Activated CD4-positive, alpha-beta memory T cell treated with anti-CD3 and anti-CD28 coated beads for 36 hours (primary cell): ENCODE measurements at regions not wholly inside any gene's neighbourhood (a gene's known extent, or its start where the extent isn't known, plus 50 kb on each side); places are given as distances from the start of the nearest gene placed in this dataset.

ENCODE experiments used
- CTCF ChIA-PET: fragments of 350-600 bp; sonication (Branson Sonifier 250); formaldehyde crosslinking; loops from one replicate; lab custom pipeline; 2021; ENCODE audit warnings: antibody characterized with exemption, inconsistent platforms; lab: Charles Lee
- POLR2A ChIA-PET: fragments of 350-600 bp; sonication (Branson Sonifier 250); formaldehyde crosslinking; loops from one replicate; lab custom pipeline; 2021; ENCODE audit warnings: antibody characterized with exemption; lab: Charles Lee
- DNase-seq: peaks from one replicate; pipeline ENCODE4 v3.0.0-alpha.2; 2020
- H3K27ac Mint-ChIP-seq: one replicate; pipeline ENCODE4 v1.8.0; 2021; ENCODE audit warnings: mixed read lengths
- H3K27me3 Mint-ChIP-seq: one replicate; pipeline ENCODE4 v1.8.0; 2021; ENCODE audit warnings: mixed read lengths
- H3K36me3 Mint-ChIP-seq: one replicate; pipeline ENCODE4 v1.8.0; 2021; ENCODE audit warnings: mixed read lengths
- H3K4me1 Mint-ChIP-seq: one replicate; pipeline ENCODE4 v1.8.0; 2021; ENCODE audit warnings: low read depth, mixed read lengths
- H3K4me3 Mint-ChIP-seq: one replicate; pipeline ENCODE4 v1.8.0; 2021; ENCODE audit warnings: mild to moderate bottlenecking, mixed read lengths
- H3K9me3 Mint-ChIP-seq: one replicate; pipeline ENCODE4 v1.8.0; 2021; ENCODE audit warnings: mixed read lengths
- intact Hi-C: fragments of 100-400 bp; cut with micrococcal nuclease; formaldehyde crosslinking; loops from one replicate; pipeline ENCODE4 v1.15.1; 2023

DNA sequence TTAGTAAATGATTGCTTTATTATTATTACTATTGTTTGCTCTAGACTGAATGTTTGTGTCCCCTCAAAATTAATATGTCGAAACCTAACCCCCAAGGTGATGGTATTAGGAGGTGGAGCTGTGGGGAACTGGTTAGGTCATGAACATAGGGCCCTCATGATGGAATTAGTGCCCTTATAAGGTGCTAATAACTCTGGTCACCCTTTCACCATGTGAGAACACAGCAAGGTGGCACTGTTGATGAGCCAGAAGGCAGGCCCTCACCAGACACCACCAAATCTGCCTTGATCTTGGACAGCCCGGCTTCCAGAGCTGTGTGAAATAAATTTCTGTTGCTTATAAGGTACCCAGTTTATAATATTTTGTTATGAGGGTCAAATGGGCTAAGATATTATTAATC, 95.8 kb downstream of the BDNF start:
- H3K9me3 Mint-ChIP-seq: no peaks in the 10 kb centered on the region
- ChIA-PET POLR2A (no interaction called here), CTCF (no interaction called here)
- no peaks in the 10 kb centered on the region for H3K36me3 Mint-ChIP-seq
- no peak overlapping the region for H3K27ac Mint-ChIP-seq
- DNase-seq: no peak
- no peaks in the 10 kb centered on the region for H3K27me3 Mint-ChIP-seq
- intact Hi-C loops: no loop called here
- H3K4me1 Mint-ChIP-seq: no peaks in the 10 kb centered on the region
- H3K4me3 Mint-ChIP-seq: no peak overlapping the region

- H3K4me3 Mint-ChIP-seq: no peak overlapping the region
- no peaks in the 10 kb centered on the region for H3K27me3 Mint-ChIP-seq
- H3K36me3 Mint-ChIP-seq: no peaks in the 10 kb centered on the region
- H3K9me3 Mint-ChIP-seq: no peaks in the 10 kb centered on the region
- no peak overlapping the region for H3K27ac Mint-ChIP-seq
- POLR2A ChIA-PET: no interaction called here
- CTCF ChIA-PET: no interaction called here
- intact Hi-C loops: no loop called here
- DNase-seq: no peak
- no peaks in the 10 kb centered on the region for H3K4me1 Mint-ChIP-seq
Measured at GRCh38 chr11:27603376-27603990, 96.8 kb downstream of the BDNF start.

GRCh38 chr11:27600656-27601055, 94.1 kb upstream of the LIN7C start:
- Mint-ChIP-seq H3K4me3 (no peak overlapping the region), H3K36me3 (no peaks in the 10 kb centered on the region), H3K27ac (no peak overlapping the region), H3K9me3 (no peaks in the 10 kb centered on the region), H3K4me1 (no peaks in the 10 kb centered on the region), H3K27me3 (no peaks in the 10 kb centered on the region)
- intact Hi-C loops: no loop called here
- POLR2A ChIA-PET: no interaction called here
- CTCF ChIA-PET: no interaction called here
- DNase-seq: no peak

- no peaks in the 10 kb centered on the region for H3K27me3 Mint-ChIP-seq
Measured at GRCh38 chr11:27599217-27599616, 92.6 kb upstream of the LIN7C start.

GRCh38 chr11:27596802-27597201, 90.2 kb upstream of the LIN7C start:
- Mint-ChIP-seq H3K36me3 (no peaks in the 10 kb centered on the region), H3K27me3 (no peaks in the 10 kb centered on the region), H3K9me3 (no peaks in the 10 kb centered on the region), H3K4me3 (no peak overlapping the region), H3K4me1 (no peaks in the 10 kb centered on the region), H3K27ac (no peak overlapping the region)
- intact Hi-C loops: no loop called here
- CTCF ChIA-PET: no interaction called here
- POLR2A ChIA-PET: no interaction called here
- DNase-seq: no peak

More at GRCh38 chr11:27599217-27599616, 92.6 kb upstream of the LIN7C start:
- intact Hi-C loops: no loop called here
- H3K36me3 Mint-ChIP-seq: no peaks in the 10 kb centered on the region
- no peaks in the 10 kb centered on the region for H3K9me3 Mint-ChIP-seq
- CTCF ChIA-PET: no interaction called here
- no peaks in the 10 kb centered on the region for H3K4me1 Mint-ChIP-seq
- POLR2A ChIA-PET: no interaction called here
- H3K27ac Mint-ChIP-seq: no peak overlapping the region
- H3K4me3 Mint-ChIP-seq: no peak overlapping the region
- no peak for DNase-seq

DNA sequence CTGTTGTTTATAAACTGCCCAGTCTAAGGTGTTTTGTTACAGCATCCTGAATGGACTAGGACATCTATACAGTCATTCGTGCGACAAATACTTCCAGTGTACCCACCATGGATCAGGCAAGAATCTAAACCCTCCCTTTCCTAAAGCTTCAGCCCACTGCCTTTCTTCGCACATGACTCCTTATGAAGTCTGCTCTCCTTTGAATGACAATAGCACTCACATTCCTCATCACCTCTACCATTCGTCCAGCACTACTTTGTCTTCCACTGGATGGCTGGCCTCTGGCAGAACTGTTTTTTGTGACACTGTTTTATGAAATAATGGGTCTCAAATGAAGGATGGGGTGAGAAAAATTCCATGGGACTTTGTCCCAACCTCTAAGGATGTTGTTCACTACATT, 89.8 kb upstream of the LIN7C start:
- ChIA-PET POLR2A (no interaction called here), CTCF (no interaction called here)
- no peaks in the 10 kb centered on the region for H3K4me1 Mint-ChIP-seq
- no peak for DNase-seq
- no peaks in the 10 kb centered on the region for H3K27me3 Mint-ChIP-seq
- no peak overlapping the region for H3K4me3 Mint-ChIP-seq
- no peaks in the 10 kb centered on the region for H3K36me3 Mint-ChIP-seq
- intact Hi-C loops: no loop called here
- H3K27ac Mint-ChIP-seq: no peak overlapping the region
- no peaks in the 10 kb centered on the region for H3K9me3 Mint-ChIP-seq

DNA sequence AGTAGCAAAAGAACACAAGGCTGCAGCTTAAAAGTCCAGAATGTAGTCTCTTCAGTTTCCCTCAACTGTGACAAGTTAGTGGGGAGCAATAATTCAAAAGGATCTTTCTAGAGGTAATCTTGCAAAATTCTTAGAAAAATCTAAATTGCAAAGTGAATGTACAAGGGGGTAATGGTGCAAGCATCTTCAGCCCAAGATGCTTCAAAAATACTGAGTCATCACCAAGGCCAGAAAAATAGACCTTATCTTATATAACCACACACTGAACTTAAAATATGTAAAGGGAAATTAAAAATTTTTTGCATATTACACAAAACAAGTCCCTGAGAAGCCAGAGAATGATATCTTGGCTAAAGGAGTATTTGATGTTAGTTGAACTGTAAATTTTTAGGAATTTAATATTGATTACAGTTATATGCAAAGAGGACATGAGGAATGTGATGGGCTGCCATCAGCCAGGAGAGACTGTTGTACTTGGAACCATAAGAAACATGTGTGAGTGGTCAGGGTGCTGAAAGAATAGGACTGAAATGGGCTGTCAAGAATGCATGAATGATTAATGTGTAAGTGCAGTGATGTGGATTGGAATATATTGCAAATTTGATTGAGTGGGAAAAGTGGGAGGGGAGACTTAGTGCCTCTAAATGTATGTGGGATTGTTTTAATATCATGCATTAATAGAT, 85.7 kb upstream of the LIN7C start:
- CTCF ChIA-PET: no interaction called here
- H3K36me3 Mint-ChIP-seq: peaks cover 3% of the 10 kb centered on the region
- no peaks in the 10 kb centered on the region for H3K9me3 Mint-ChIP-seq
- H3K27me3 Mint-ChIP-seq: no peaks in the 10 kb centered on the region
- H3K27ac Mint-ChIP-seq: no peak overlapping the region
- no peaks in the 10 kb centered on the region for H3K4me1 Mint-ChIP-seq
- H3K4me3 Mint-ChIP-seq: no peak overlapping the region
- POLR2A ChIA-PET: no interaction called here
- intact Hi-C loops: no loop called here
- no peak for DNase-seq

- DNase-seq: no peak
- Mint-ChIP-seq H3K27me3 (no peaks in the 10 kb centered on the region), H3K9me3 (no peaks in the 10 kb centered on the region), H3K27ac (no peak overlapping the region), H3K36me3 (no peaks in the 10 kb centered on the region), H3K4me1 (no peaks in the 10 kb centered on the region), H3K4me3 (no peak overlapping the region)
- ChIA-PET POLR2A (no interaction called here), CTCF (no interaction called here)
- intact Hi-C loops: no loop called here
Measured at GRCh38 chr11:27582621-27583020, 76.1 kb upstream of the LIN7C start.

GRCh38 chr11:27574342-27574741, 67.8 kb upstream of the LIN7C start:
- Mint-ChIP-seq H3K4me1 (no peaks in the 10 kb centered on the region), H3K9me3 (no peaks in the 10 kb centered on the region), H3K27ac (no peak overlapping the region), H3K4me3 (no peak overlapping the region), H3K36me3 (no peaks in the 10 kb centered on the region), H3K27me3 (no peaks in the 10 kb centered on the region)
- no peak for DNase-seq
- intact Hi-C loops: no loop called here
- POLR2A ChIA-PET: no interaction called here
- CTCF ChIA-PET: interaction anchor here (1.3 kb wide), 1 partner anchor 10 kb away, joined by 3 read pairs; no protein-coding TSS in a partner anchor

GRCh38 chr11:27573024-27573423, 66.5 kb upstream of the LIN7C start:
- Mint-ChIP-seq H3K4me1 (no peaks in the 10 kb centered on the region), H3K36me3 (no peaks in the 10 kb centered on the region), H3K27ac (no peak overlapping the region), H3K4me3 (no peak overlapping the region), H3K9me3 (no peaks in the 10 kb centered on the region), H3K27me3 (no peaks in the 10 kb centered on the region)
- no peak for DNase-seq
- CTCF ChIA-PET: no interaction called here
- intact Hi-C loops: no loop called here
- POLR2A ChIA-PET: no interaction called here

- Mint-ChIP-seq H3K27ac (no peak overlapping the region), H3K36me3 (no peaks in the 10 kb centered on the region), H3K9me3 (no peaks in the 10 kb centered on the region), H3K27me3 (no peaks in the 10 kb centered on the region), H3K4me1 (no peaks in the 10 kb centered on the region), H3K4me3 (no peak overlapping the region)
- CTCF ChIA-PET: no interaction called here
- POLR2A ChIA-PET: no interaction called here
- intact Hi-C loops: no loop called here
- DNase-seq: no peak
Measured at GRCh38 chr11:27571154-27571810, 64.7 kb upstream of the LIN7C start.

GRCh38 chr11:27570542-27570941, 64.0 kb upstream of the LIN7C start:
- H3K4me3 Mint-ChIP-seq: no peak overlapping the region
- H3K36me3 Mint-ChIP-seq: no peaks in the 10 kb centered on the region
- POLR2A ChIA-PET: no interaction called here
- H3K27me3 Mint-ChIP-seq: no peaks in the 10 kb centered on the region
- CTCF ChIA-PET: no interaction called here
- DNase-seq: no peak
- no peak overlapping the region for H3K27ac Mint-ChIP-seq
- intact Hi-C loops: no loop called here
- H3K4me1 Mint-ChIP-seq: no peaks in the 10 kb centered on the region
- H3K9me3 Mint-ChIP-seq: no peaks in the 10 kb centered on the region

GRCh38 chr11:27563641-27564040, 57.1 kb upstream of the LIN7C start:
- H3K4me1 Mint-ChIP-seq: no peaks in the 10 kb centered on the region
- intact Hi-C loops: no loop called here
- no peaks in the 10 kb centered on the region for H3K27me3 Mint-ChIP-seq
- POLR2A ChIA-PET: no interaction called here
- DNase-seq: no peak
- no peaks in the 10 kb centered on the region for H3K9me3 Mint-ChIP-seq
- H3K4me3 Mint-ChIP-seq: no peak overlapping the region
- no peaks in the 10 kb centered on the region for H3K36me3 Mint-ChIP-seq
- H3K27ac Mint-ChIP-seq: no peak overlapping the region
- CTCF ChIA-PET: no interaction called here
